ENCODE measurements at regions not wholly inside any gene's neighbourhood (a gene's known extent, or its start where the extent isn't known, plus 50 kb on each side); places are given as distances from the start of the nearest gene placed in this dataset.
"Not testable (repeated sequence)": the region's sequence is repeated elsewhere in the genome, so short reads cannot be mapped to it uniquely, and the experiment has no call there.

- DNase-seq (ENCODE audit: low read depth in 2 of 2): no peak
Measured at GRCh38 chr4:183814461-183814860, 90.6 kb upstream of the STOX2 start.

GRCh38 chr4:183816077-183816476 lies 89.0 kb upstream of the STOX2 start:
- no peak for DNase-seq (ENCODE audit: low read depth in 2 of 2)

- DNase-seq (ENCODE audit: low read depth in 2 of 2): no peak
Measured at GRCh38 chr4:183816882-183817509, 88.1 kb upstream of the STOX2 start.

GRCh38 chr4:183818591-183818990 lies 86.5 kb upstream of the STOX2 start:
- DNase-seq (ENCODE audit: low read depth in 2 of 2): not testable (repeated sequence)

- no peak for DNase-seq (ENCODE audit: low read depth in 2 of 2)
Measured at GRCh38 chr4:183821076-183821853, 83.8 kb upstream of the STOX2 start.

- no peak for DNase-seq (ENCODE audit: low read depth in 2 of 2)
Measured at GRCh38 chr4:183823434-183823833, 81.7 kb upstream of the STOX2 start.

- DNase-seq (ENCODE audit: low read depth in 2 of 2): no peak
Measured at GRCh38 chr4:183825346-183825745, 79.8 kb upstream of the STOX2 start.

GRCh38 chr4:183826461-183826860 lies 78.6 kb upstream of the STOX2 start:
- no peak for DNase-seq (ENCODE audit: low read depth in 2 of 2)

- no peak for DNase-seq (ENCODE audit: low read depth in 2 of 2)
Measured at GRCh38 chr4:183828125-183828524, 77.0 kb upstream of the STOX2 start.

GRCh38 chr4:183828839-183829238 lies 76.3 kb upstream of the STOX2 start:
- no peak for DNase-seq (ENCODE audit: low read depth in 2 of 2)

- DNase-seq (ENCODE audit: low read depth in 2 of 2): peak; percentile 49 to 81
Measured at GRCh38 chr4:183830438-183830985, 74.6 kb upstream of the STOX2 start.

- DNase-seq (ENCODE audit: low read depth in 2 of 2): peak; percentile 88 to 90
Measured at GRCh38 chr4:183831026-183831446, 74.1 kb upstream of the STOX2 start.

GRCh38 chr4:183831683-183832082 lies 73.4 kb upstream of the STOX2 start:
- DNase-seq (ENCODE audit: low read depth in 2 of 2): no peak

- no peak for DNase-seq (ENCODE audit: low read depth in 2 of 2)
Measured at GRCh38 chr4:183832776-183833450, 72.2 kb upstream of the STOX2 start.

GRCh38 chr4:183834252-183834651 lies 70.9 kb upstream of the STOX2 start:
- no peak for DNase-seq (ENCODE audit: low read depth in 2 of 2)

- DNase-seq (ENCODE audit: low read depth in 2 of 2): no peak
Measured at GRCh38 chr4:183837222-183837621, 67.9 kb upstream of the STOX2 start.

- DNase-seq (ENCODE audit: low read depth in 2 of 2): peak; percentile 25 to 38
Measured at GRCh38 chr4:183838987-183839712, 66.0 kb upstream of the STOX2 start.

GRCh38 chr4:183840311-183840710 lies 64.8 kb upstream of the STOX2 start:
- DNase-seq (ENCODE audit: low read depth in 2 of 2): peak; percentile 76 to 86

GRCh38 chr4:183841001-183841400 lies 64.1 kb upstream of the STOX2 start:
- DNase-seq (ENCODE audit: low read depth in 2 of 2): no peak

- DNase-seq (ENCODE audit: low read depth in 2 of 2): no peak
Measured at GRCh38 chr4:183842129-183842528, 63.0 kb upstream of the STOX2 start.

GRCh38 chr4:183843248-183843671 lies 61.8 kb upstream of the STOX2 start:
- DNase-seq (ENCODE audit: low read depth in 2 of 2): no peak

- no peak for DNase-seq (ENCODE audit: low read depth in 2 of 2)
Measured at GRCh38 chr4:183846951-183847350, 58.2 kb upstream of the STOX2 start.
